Stimulated activated effector memory CD8-positive, alpha-beta T cell treated with anti-CD3 and anti-CD28 coated beads, Interleukin-12 subunit alpha, Interleukin-12 subunit beta, amount 100 ng/mL, for 72 hours (primary cell): ENCODE measurements at regions not wholly inside any gene's neighbourhood (a gene's known extent, or its start where the extent isn't known, plus 50 kb on each side); places are given as distances from the start of the nearest gene placed in this dataset.

ENCODE experiments used
- ATAC-seq: fragments of 150-1000 bp; cut with Tn5 transposase; 2 replicates; pipeline ENCODE4 v1.10.0; 2021
- DNase-seq, 2 donors: peaks; one replicate each; pipeline ENCODE4 v3.0.0; 2021 to 2022; ENCODE audit warnings: low spot score in 2 of 2
- H3K27ac Mint-ChIP-seq: one replicate; pipeline ENCODE4 v1.8.0; 2022; ENCODE audit warnings: mild to moderate bottlenecking, mixed read lengths
- H3K36me3 Mint-ChIP-seq: one replicate; pipeline ENCODE4 v1.8.0; 2022; ENCODE audit warnings: mild to moderate bottlenecking, mixed read lengths
- H3K4me1 Mint-ChIP-seq: one replicate; pipeline ENCODE4 v1.8.0; 2022; ENCODE audit warnings: mixed read lengths
- H3K4me3 Mint-ChIP-seq: one replicate; pipeline ENCODE4 v1.8.0; 2022; ENCODE audit warnings: mild to moderate bottlenecking, mixed read lengths
- H3K9me3 Mint-ChIP-seq: one replicate; pipeline ENCODE4 v1.8.0; 2022; ENCODE audit warnings: mixed read lengths

GRCh38 chr7:134561-135256, 57.7 kb upstream of the FAM20C start:
- Mint-ChIP-seq H3K4me3 (no peak overlapping the region), H3K4me1 (no peaks in the 10 kb centered on the region), H3K9me3 (no peaks in the 10 kb centered on the region), H3K36me3 (no peaks in the 10 kb centered on the region), H3K27ac (no peak overlapping the region)
- no peak for DNase-seq
- no peak for ATAC-seq

- no peak for ATAC-seq
- no peak for DNase-seq
- Mint-ChIP-seq H3K27ac (no peak overlapping the region), H3K36me3 (no peaks in the 10 kb centered on the region), H3K4me3 (no peak overlapping the region), H3K9me3 (no peaks in the 10 kb centered on the region), H3K4me1 (no peaks in the 10 kb centered on the region)
Measured at GRCh38 chr7:135257-135653, 57.1 kb upstream of the FAM20C start.

- Mint-ChIP-seq H3K27ac (no peak overlapping the region), H3K4me3 (no peak overlapping the region), H3K9me3 (no peaks in the 10 kb centered on the region), H3K36me3 (no peaks in the 10 kb centered on the region), H3K4me1 (no peaks in the 10 kb centered on the region)
- no peak for DNase-seq
- ATAC-seq: peak; percentile 42
Measured at GRCh38 chr7:135731-136645, 56.4 kb upstream of the FAM20C start.

- DNase-seq (no peak), ATAC-seq (no peak)
- H3K27ac Mint-ChIP-seq: no peak overlapping the region
- H3K4me1 Mint-ChIP-seq: no peaks in the 10 kb centered on the region
- no peaks in the 10 kb centered on the region for H3K9me3 Mint-ChIP-seq
- H3K36me3 Mint-ChIP-seq: no peaks in the 10 kb centered on the region
- no peak overlapping the region for H3K4me3 Mint-ChIP-seq
Measured at GRCh38 chr7:137094-137891, 55.1 kb upstream of the FAM20C start.

- Mint-ChIP-seq H3K4me1 (no peaks in the 10 kb centered on the region), H3K9me3 (no peaks in the 10 kb centered on the region), H3K4me3 (no peak overlapping the region), H3K36me3 (no peaks in the 10 kb centered on the region), H3K27ac (no peak overlapping the region)
- DNase-seq (no peak), ATAC-seq (no peak)
Measured at GRCh38 chr7:139131-139530, 53.2 kb upstream of the FAM20C start.

- no peak for DNase-seq
- Mint-ChIP-seq H3K4me1 (no peaks in the 10 kb centered on the region), H3K36me3 (no peaks in the 10 kb centered on the region), H3K27ac (no peak overlapping the region), H3K4me3 (no peak overlapping the region), H3K9me3 (no peaks in the 10 kb centered on the region)
- ATAC-seq: peak; percentile 14
Measured at GRCh38 chr7:139561-140243, 52.7 kb upstream of the FAM20C start.

- Mint-ChIP-seq H3K27ac (no peak overlapping the region), H3K9me3 (no peaks in the 10 kb centered on the region), H3K4me3 (no peak overlapping the region), H3K36me3 (no peaks in the 10 kb centered on the region), H3K4me1 (no peaks in the 10 kb centered on the region)
- no peak for DNase-seq
- no peak for ATAC-seq
Measured at GRCh38 chr7:140996-141395, 51.4 kb upstream of the FAM20C start.

- no peak overlapping the region for H3K4me3 Mint-ChIP-seq
- no peak for DNase-seq
- H3K9me3 Mint-ChIP-seq: no peaks in the 10 kb centered on the region
- H3K36me3 Mint-ChIP-seq: no peaks in the 10 kb centered on the region
- no peaks in the 10 kb centered on the region for H3K4me1 Mint-ChIP-seq
- ATAC-seq: no peak
- no peak overlapping the region for H3K27ac Mint-ChIP-seq
Measured at GRCh38 chr7:142248-142941, 50.0 kb upstream of the FAM20C start.
